ENCODE measurements at regions not wholly inside any gene's neighbourhood (a gene's known extent, or its start where the extent isn't known, plus 50 kb on each side); places are given as distances from the start of the nearest gene placed in this dataset.

- Histone ChIP-seq H3K27ac (ENCODE audit: low read depth, low read length, poor library complexity, severe bottlenecking) (no peak overlapping the region), H3K9me3 (ENCODE audit: low read depth, low read length, poor library complexity, severe bottlenecking) (no peaks in the 10 kb centered on the region), H3K27me3 (replicated peaks; ENCODE audit: insufficient read depth, low read depth, low read length, poor library complexity) (no peaks in the 10 kb centered on the region), H3K4me3 (ENCODE audit: low read depth, low read length, poor library complexity, severe bottlenecking) (no peak overlapping the region), H3K4me1 (ENCODE audit: insufficient read depth, low read length, poor library complexity, severe bottlenecking) (no peaks in the 10 kb centered on the region), H3K36me3 (ENCODE audit: insufficient read depth, low read length, poor library complexity, severe bottlenecking) (no peaks in the 10 kb centered on the region)
- DNase-seq (ENCODE audit: low spot score), result no peak
- CTCF ChIA-PET, result no interaction called here
- intact Hi-C loops (cut with micrococcal nuclease; ENCODE audit: unreplicated experiment), result no loop called here
- no TSS peak for BruUV-seq (replicated peaks)
- no peak for TF ChIP-seq EZH2 (IDR thresholded peaks at IDR 0.05; ENCODE audit: borderline replicate concordance, low read depth, low read length, poor library complexity, severe bottlenecking)
- TF ChIP-seq, protein P1, sequence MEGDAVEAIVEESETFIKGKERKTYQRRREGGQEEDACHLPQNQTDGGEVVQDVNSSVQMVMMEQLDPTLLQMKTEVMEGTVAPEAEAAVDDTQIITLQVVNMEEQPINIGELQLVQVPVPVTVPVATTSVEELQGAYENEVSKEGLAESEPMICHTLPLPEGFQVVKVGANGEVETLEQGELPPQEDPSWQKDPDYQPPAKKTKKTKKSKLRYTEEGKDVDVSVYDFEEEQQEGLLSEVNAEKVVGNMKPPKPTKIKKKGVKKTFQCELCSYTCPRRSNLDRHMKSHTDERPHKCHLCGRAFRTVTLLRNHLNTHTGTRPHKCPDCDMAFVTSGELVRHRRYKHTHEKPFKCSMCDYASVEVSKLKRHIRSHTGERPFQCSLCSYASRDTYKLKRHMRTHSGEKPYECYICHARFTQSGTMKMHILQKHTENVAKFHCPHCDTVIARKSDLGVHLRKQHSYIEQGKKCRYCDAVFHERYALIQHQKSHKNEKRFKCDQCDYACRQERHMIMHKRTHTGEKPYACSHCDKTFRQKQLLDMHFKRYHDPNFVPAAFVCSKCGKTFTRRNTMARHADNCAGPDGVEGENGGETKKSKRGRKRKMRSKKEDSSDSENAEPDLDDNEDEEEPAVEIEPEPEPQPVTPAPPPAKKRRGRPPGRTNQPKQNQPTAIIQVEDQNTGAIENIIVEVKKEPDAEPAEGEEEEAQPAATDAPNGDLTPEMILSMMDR (conservative IDR thresholded peaks at IDR 0.05; ENCODE audit: low read depth, low read length), result no peak
- POLR2A ChIA-PET (ENCODE audit: low non-redundant PET), result no interaction called here
Measured at GRCh38 chr12:28710882-28711281, 438.2 kb upstream of the FAR2 start.

- ChIA-PET CTCF (no interaction called here), POLR2A (ENCODE audit: low non-redundant PET) (no interaction called here)
- Histone ChIP-seq H3K4me3 (ENCODE audit: low read depth, low read length, poor library complexity, severe bottlenecking) (no peak overlapping the region), H3K27ac (ENCODE audit: low read depth, low read length, poor library complexity, severe bottlenecking) (no peak overlapping the region), H3K9me3 (ENCODE audit: low read depth, low read length, poor library complexity, severe bottlenecking) (no peaks in the 10 kb centered on the region), H3K27me3 (replicated peaks; ENCODE audit: insufficient read depth, low read depth, low read length, poor library complexity) (no peaks in the 10 kb centered on the region), H3K36me3 (ENCODE audit: insufficient read depth, low read length, poor library complexity, severe bottlenecking) (no peaks in the 10 kb centered on the region), H3K4me1 (ENCODE audit: insufficient read depth, low read length, poor library complexity, severe bottlenecking) (no peaks in the 10 kb centered on the region)
- TF ChIP-seq, protein P1 (conservative IDR thresholded peaks at IDR 0.05; ENCODE audit: low read depth, low read length), result no peak
- TF ChIP-seq EZH2 (IDR thresholded peaks at IDR 0.05; ENCODE audit: borderline replicate concordance, low read depth, low read length, poor library complexity, severe bottlenecking), result no peak
- no peak for DNase-seq (ENCODE audit: low spot score)
- no TSS peak for BruUV-seq (replicated peaks)
- intact Hi-C loops (cut with micrococcal nuclease; ENCODE audit: unreplicated experiment), result no loop called here
Measured at GRCh38 chr12:28711421-28711820, 437.7 kb upstream of the FAR2 start.

DNA sequence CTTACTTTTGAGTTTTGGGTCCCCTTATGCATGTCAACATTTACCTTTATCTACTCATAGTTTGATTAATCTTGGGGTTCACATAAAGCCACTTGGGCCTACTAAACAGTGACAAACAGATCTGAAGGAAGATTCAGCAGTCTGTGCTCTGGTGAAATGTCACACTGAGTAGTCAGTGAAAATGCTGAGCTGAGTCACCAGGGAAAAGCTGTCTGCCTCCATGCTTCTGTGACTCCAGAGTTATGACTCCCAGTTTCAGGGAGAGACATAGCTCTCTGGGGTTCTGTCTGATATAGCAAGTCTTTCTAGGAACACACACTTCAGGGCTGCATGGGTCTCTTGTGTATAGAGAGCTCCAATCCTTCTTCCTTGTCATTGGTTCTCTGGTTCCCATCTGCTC is 406.3 kb upstream of the FAR2 start:
- H3K36me3 ChIP-seq (ENCODE audit: insufficient read depth, low read length, poor library complexity, severe bottlenecking), result no peaks in the 10 kb centered on the region
- H3K27ac ChIP-seq (ENCODE audit: low read depth, low read length, poor library complexity, severe bottlenecking), result no peak overlapping the region
- H3K4me1 ChIP-seq (ENCODE audit: insufficient read depth, low read length, poor library complexity, severe bottlenecking), result no peaks in the 10 kb centered on the region
- no peak overlapping the region for H3K4me3 ChIP-seq (ENCODE audit: low read depth, low read length, poor library complexity, severe bottlenecking)
- no peaks in the 10 kb centered on the region for H3K27me3 ChIP-seq (replicated peaks; ENCODE audit: insufficient read depth, low read depth, low read length, poor library complexity)
- BruUV-seq (replicated peaks), result no TSS peak
- DNase-seq (ENCODE audit: low spot score), result no peak
- ChIA-PET CTCF (no interaction called here), POLR2A (ENCODE audit: low non-redundant PET) (no interaction called here)
- no peaks in the 10 kb centered on the region for H3K9me3 ChIP-seq (ENCODE audit: low read depth, low read length, poor library complexity, severe bottlenecking)
- intact Hi-C loops (cut with micrococcal nuclease; ENCODE audit: unreplicated experiment), result no loop called here
- TF ChIP-seq, protein P1 (conservative IDR thresholded peaks at IDR 0.05; ENCODE audit: low read depth, low read length), result no peak
